ENCODE measurements at regions not wholly inside any gene's neighbourhood (a gene's known extent, or its start where the extent isn't known, plus 50 kb on each side); places are given as distances from the start of the nearest gene placed in this dataset.

GRCh38 chr10:57145548-57145947 lies 784.5 kb upstream of the ZWINT start:
- in situ Hi-C loops (cut with HindIII; ENCODE audit: low pct_unique_long_range_greater_than_20kb, low sequenced_read_pairs): no loop called here
- no TSS peak for BruUV-seq (replicated peaks)
- ChIA-PET POLR2A (no interaction called here), CTCF (no interaction called here)
- intact Hi-C loops (cut with micrococcal nuclease; ENCODE audit: unreplicated experiment): no loop called here
- Histone ChIP-seq H3K27me3 (ENCODE audit: control insufficient read depth, insufficient read depth, low read length) (no peaks in the 10 kb centered on the region), H3K9me3 (ENCODE audit: control insufficient read depth, insufficient read depth, low read depth, low read length) (no peaks in the 10 kb centered on the region; the same call in 1 of the 2 replicates), H3K4me3 (ENCODE audit: low read depth in 2 of 2, low read length in 2 of 2) (no peak overlapping the region), H3K4me1 (ENCODE audit: control insufficient read depth, insufficient read depth, low read length) (no peaks in the 10 kb centered on the region), H3K36me3 (ENCODE audit: control insufficient read depth, insufficient read depth, low read length) (no peaks in the 10 kb centered on the region), H3K27ac (ENCODE audit: low read length) (no peak overlapping the region)
- TF ChIP-seq TCF7L2 (IDR thresholded peaks at IDR 0.05; ENCODE audit: low read depth, low read length): no peak
- no peak for TF ChIP-seq REST (IDR thresholded peaks at IDR 0.05; ENCODE audit: insufficient read depth in 1 of 2, low read depth in 2 of 2, low read length in 1 of 2)
- TF ChIP-seq SIN3A (IDR thresholded peaks at IDR 0.05; ENCODE audit: borderline replicate concordance, insufficient read depth, low read depth, low read length): no peak
- TF ChIP-seq CTCF (IDR thresholded peaks at IDR 0.05): no peak
- TF ChIP-seq POLR2AphosphoS5 (IDR thresholded peaks at IDR 0.05; ENCODE audit: low read depth, low read length): no peak
- DNase-seq (ENCODE audit: low read depth, low spot score): no peak
- ATAC-seq: no peak

GRCh38 chr10:57142925-57143576 lies 782.0 kb upstream of the ZWINT start:
- intact Hi-C loops (cut with micrococcal nuclease; ENCODE audit: unreplicated experiment): no loop called here
- ATAC-seq: no peak
- POLR2A ChIA-PET: no interaction called here

More at GRCh38 chr10:57142925-57143576, 782.0 kb upstream of the ZWINT start:
- Histone ChIP-seq H3K4me3 (ENCODE audit: low read depth in 2 of 2, low read length in 2 of 2) (no peak overlapping the region), H3K36me3 (ENCODE audit: control insufficient read depth, insufficient read depth, low read length) (no peaks in the 10 kb centered on the region), H3K9me3 (ENCODE audit: control insufficient read depth, insufficient read depth, low read depth, low read length) (no peaks in the 10 kb centered on the region; the same call in 1 of the 2 replicates), H3K27me3 (ENCODE audit: control insufficient read depth, insufficient read depth, low read length) (no peaks in the 10 kb centered on the region), H3K4me1 (ENCODE audit: control insufficient read depth, insufficient read depth, low read length) (no peaks in the 10 kb centered on the region), H3K27ac (ENCODE audit: low read length) (no peak overlapping the region)
- BruUV-seq (replicated peaks): no TSS peak
- CTCF ChIA-PET: no interaction called here
- DNase-seq (ENCODE audit: low read depth, low spot score): no peak
- in situ Hi-C loops (cut with HindIII; ENCODE audit: low pct_unique_long_range_greater_than_20kb, low sequenced_read_pairs): no loop called here
- TF ChIP-seq POLR2AphosphoS5 (IDR thresholded peaks at IDR 0.05; ENCODE audit: low read depth, low read length) (no peak), SIN3A (IDR thresholded peaks at IDR 0.05; ENCODE audit: borderline replicate concordance, insufficient read depth, low read depth, low read length) (no peak), CTCF (IDR thresholded peaks at IDR 0.05) (no peak), TCF7L2 (IDR thresholded peaks at IDR 0.05; ENCODE audit: low read depth, low read length) (no peak), REST (IDR thresholded peaks at IDR 0.05; ENCODE audit: insufficient read depth in 1 of 2, low read depth in 2 of 2, low read length in 1 of 2) (no peak)

Measured in Panc1 (cell line).